Skeletal muscle tissue (tissue), 3 donors: ENCODE measurements at regions not wholly inside any gene's neighbourhood (a gene's known extent, or its start where the extent isn't known, plus 50 kb on each side); places are given as distances from the start of the nearest gene placed in this dataset.

Source experiments
- H3K27ac ChIP-seq: one replicate; pipeline ENCODE4 v1.7.0; 2013; ENCODE audit warnings: mild to moderate bottlenecking, low read depth, low read length, inconsistent platforms
- H3K27me3 ChIP-seq, 3 donors: one replicate each; pipeline ENCODE4 v1.7.0; 2013; ENCODE audit warnings: low read length in 3 of 3; ENCODE audit not compliant: control insufficient read depth in 3 of 3, insufficient read depth in 3 of 3
- H3K36me3 ChIP-seq, 3 donors: one replicate each; pipeline ENCODE4 v1.7.0; 2013; ENCODE audit warnings: low read length in 3 of 3; ENCODE audit not compliant: control insufficient read depth in 3 of 3, insufficient read depth in 3 of 3
- H3K4me1 ChIP-seq, 3 donors: one replicate each; pipeline ENCODE4 v1.7.0; 2013; ENCODE audit warnings: low read length in 3 of 3, mild to moderate bottlenecking in 3 of 3; ENCODE audit not compliant: control insufficient read depth in 3 of 3, insufficient read depth in 3 of 3
- H3K4me3 ChIP-seq, 3 donors: one replicate each; pipeline ENCODE4 v1.7.0; 2013; ENCODE audit warnings: low read length in 3 of 3
- H3K9ac ChIP-seq, 3 donors: one replicate each; pipeline ENCODE4 v1.7.0; 2013; ENCODE audit warnings: low read length in 3 of 3, mild to moderate bottlenecking in 3 of 3, moderate library complexity in 2 of 3, low read depth in 1 of 3
- H3K9me3 ChIP-seq, 3 donors: one replicate each; pipeline ENCODE4 v1.7.0; 2013; ENCODE audit warnings: low read length in 3 of 3; ENCODE audit not compliant: control insufficient read depth in 3 of 3
- donor health status: Osteomylitis.

DNA sequence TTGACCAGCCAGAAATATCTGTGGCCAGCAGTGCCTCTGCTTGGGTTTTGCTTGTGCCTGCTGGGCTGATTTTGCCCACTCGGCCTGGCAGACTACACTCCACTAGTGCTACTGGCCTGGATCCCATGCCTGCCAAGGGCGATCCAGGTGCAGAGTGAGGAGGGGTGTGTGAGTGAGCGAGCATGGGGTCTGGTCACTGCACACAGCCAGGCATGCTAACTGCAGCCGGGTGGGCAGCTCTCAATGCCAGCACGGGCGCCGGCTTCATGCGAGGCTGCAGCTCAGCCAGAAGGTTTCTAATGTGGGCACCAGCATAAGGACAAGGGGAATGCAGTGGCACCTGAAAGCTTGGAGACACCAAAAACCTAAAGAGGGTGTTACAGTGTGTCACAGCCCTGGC lies 1161.4 kb downstream of the FSTL5 start:
- Histone ChIP-seq H3K4me1 (no peaks in the 10 kb centered on the region), H3K27me3 (no peaks in the 10 kb centered on the region), H3K9me3 (no peaks in the 10 kb centered on the region), H3K4me3 (no peak overlapping the region), H3K9ac (no peak overlapping the region), H3K27ac (no peak overlapping the region), H3K36me3 (no peaks in the 10 kb centered on the region)

DNA sequence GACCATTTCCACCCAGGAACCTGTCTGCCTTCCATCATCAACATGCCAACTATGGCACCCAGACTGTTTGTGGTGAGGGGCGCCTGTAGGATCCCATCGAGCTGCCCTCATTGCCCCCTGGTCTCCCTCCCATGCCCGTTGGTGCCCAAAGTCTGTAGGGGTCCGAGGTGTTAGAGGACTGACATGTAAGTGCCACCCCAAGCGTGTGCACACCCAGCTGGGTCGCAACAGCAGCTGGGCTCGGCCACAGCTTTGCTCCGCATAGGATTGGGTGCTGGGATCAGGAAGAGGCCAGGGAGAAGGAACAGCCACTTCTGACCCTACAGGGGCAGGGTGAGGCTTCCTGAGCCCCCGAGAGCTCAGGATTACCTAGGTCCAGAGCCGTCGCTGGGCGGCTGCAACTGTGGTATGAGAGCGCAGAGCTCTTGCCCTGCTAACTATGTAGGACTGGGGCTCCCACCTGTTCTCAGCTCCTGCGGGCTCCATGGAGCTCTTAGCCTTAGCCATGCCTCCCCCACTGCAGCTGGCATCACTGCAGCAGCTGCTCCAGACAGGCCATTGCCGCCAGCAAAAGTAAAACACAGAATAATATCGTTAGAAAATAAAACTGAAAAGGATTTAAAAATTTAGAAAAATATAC lies 1160.3 kb downstream of the FSTL5 start:
- Histone ChIP-seq H3K27ac (no peak overlapping the region), H3K36me3 (no peaks in the 10 kb centered on the region), H3K9ac (no peak overlapping the region), H3K4me1 (no peaks in the 10 kb centered on the region), H3K4me3 (no peak overlapping the region), H3K9me3 (no peaks in the 10 kb centered on the region), H3K27me3 (no peaks in the 10 kb centered on the region)

DNA sequence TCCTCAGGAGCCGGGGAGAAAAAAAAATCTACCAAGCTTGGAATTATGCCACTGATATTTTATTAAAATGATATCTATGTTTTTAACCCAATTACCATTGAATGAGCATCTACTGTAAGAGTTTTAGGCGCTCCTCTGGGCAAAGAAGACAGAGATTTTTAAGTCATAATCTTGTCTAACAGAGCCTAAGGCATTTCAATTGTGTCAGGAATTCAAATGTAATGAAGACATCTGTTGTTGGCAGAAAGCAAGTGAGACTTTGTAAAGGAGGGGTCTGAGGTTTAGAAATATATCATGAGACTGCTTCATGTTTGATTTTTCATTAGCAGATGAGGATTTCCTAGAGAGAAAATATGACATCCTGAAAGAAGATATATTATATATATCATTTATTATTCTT lies 1158.1 kb downstream of the FSTL5 start:
- Histone ChIP-seq H3K9ac (no peak overlapping the region), H3K36me3 (no peaks in the 10 kb centered on the region), H3K4me3 (no peak overlapping the region), H3K27me3 (no peaks in the 10 kb centered on the region), H3K9me3 (no peaks in the 10 kb centered on the region), H3K4me1 (no peaks in the 10 kb centered on the region), H3K27ac (no peak overlapping the region)

DNA sequence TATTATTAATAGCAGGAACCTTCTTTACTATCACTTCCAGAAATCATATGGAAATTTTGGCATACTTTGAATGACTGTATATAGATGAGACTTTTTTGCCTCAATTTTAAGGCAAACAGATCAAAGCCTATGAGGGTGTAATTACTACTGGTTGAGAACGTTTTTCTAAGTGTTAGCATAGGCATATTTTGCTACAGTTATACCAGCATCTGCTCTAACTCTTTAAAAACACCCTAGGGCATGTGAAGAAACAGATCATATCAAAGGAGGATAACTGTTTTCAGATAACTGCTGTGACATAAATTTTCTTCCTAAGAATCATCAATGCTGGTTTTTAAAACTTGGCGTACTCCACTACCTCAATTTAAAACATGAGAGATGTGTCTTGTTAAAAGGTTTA lies 1155.3 kb downstream of the FSTL5 start:
- no peak overlapping the region for H3K4me3 ChIP-seq

DNA sequence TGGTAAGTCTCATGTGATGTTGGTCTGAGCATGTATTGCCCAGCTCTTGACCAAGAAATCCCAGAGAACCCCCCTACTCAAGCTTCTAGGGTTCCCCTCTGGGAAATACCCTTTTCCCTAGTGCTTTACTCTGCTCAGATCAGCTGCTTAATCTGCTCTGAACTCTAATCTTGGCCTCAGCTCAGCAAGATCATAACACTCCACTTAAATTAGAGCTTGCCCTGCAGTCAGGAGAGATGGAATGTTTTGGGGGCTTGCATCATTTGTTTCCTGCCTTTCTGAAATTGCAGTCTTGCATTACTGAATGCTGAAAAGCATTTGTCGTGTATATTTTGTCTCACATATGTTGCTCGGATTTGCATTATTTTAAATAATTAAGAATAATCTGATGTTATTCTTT lies 1153.6 kb downstream of the FSTL5 start:
- Histone ChIP-seq H3K27me3 (no peaks in the 10 kb centered on the region), H3K9ac (no peak overlapping the region), H3K27ac (no peak overlapping the region), H3K4me1 (no peaks in the 10 kb centered on the region), H3K4me3 (no peak overlapping the region), H3K36me3 (no peaks in the 10 kb centered on the region), H3K9me3 (no peaks in the 10 kb centered on the region)

More for the DNA sequence above, 1155.3 kb downstream of the FSTL5 start:
- Histone ChIP-seq H3K27me3 (no peaks in the 10 kb centered on the region), H3K9ac (no peak overlapping the region), H3K9me3 (no peaks in the 10 kb centered on the region), H3K36me3 (no peaks in the 10 kb centered on the region), H3K4me1 (no peaks in the 10 kb centered on the region), H3K27ac (no peak overlapping the region)
